GM12873 (cell line): ENCODE measurements at regions not wholly inside any gene's neighbourhood (a gene's known extent, or its start where the extent isn't known, plus 50 kb on each side); places are given as distances from the start of the nearest gene placed in this dataset.

Experiments
- TF ChIP-seq, protein P1 (sequence below): IDR thresholded peaks from 2 replicates; pipeline ENCODE4 v1.5.1; 2012; ENCODE audit warnings: low read depth, mild to moderate bottlenecking, moderate library complexity, low read length, control low read depth; ENCODE audit not compliant: insufficient read depth; ENCODE audit errors: missing control alignments

DNA sequence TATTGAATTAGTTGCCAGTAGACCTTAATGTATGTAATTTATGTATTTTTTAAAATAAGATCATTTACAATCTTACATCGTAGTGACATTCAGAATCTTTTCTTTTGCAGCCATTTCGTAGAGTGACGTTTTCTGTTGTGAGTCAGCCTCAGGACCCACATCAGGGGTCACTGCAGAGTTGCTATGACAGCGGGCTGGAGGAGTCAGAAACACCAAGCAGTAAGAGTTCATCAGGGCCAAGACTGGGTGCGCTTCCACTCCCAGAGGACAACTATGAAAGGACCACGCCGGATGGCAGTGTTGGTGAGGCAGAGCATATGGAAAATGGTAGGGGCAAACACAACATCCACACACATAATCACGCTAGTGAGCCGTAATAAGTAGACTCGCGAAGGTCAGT, 199.9 kb downstream of the PCDH7 start:
- TF ChIP-seq, protein P1, sequence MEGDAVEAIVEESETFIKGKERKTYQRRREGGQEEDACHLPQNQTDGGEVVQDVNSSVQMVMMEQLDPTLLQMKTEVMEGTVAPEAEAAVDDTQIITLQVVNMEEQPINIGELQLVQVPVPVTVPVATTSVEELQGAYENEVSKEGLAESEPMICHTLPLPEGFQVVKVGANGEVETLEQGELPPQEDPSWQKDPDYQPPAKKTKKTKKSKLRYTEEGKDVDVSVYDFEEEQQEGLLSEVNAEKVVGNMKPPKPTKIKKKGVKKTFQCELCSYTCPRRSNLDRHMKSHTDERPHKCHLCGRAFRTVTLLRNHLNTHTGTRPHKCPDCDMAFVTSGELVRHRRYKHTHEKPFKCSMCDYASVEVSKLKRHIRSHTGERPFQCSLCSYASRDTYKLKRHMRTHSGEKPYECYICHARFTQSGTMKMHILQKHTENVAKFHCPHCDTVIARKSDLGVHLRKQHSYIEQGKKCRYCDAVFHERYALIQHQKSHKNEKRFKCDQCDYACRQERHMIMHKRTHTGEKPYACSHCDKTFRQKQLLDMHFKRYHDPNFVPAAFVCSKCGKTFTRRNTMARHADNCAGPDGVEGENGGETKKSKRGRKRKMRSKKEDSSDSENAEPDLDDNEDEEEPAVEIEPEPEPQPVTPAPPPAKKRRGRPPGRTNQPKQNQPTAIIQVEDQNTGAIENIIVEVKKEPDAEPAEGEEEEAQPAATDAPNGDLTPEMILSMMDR: no peak

DNA sequence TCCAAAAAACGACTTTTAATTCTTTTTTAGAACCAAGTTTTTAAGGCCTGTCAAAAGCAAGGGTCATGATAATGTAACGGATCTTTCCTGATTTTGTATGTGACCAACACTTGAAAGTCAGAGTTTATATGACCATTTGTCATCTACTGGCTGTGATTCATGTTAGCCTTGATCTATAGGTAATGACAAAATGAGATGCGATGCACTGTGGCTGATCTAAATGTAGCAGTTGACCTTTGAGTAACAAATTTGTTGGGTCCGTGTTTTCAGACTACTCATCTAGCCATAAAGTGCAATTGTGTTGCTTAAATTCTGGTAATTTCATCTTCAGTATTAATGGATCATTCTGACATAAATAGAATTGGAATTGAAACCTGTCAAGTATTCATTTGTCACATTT, 202.5 kb downstream of the PCDH7 start:
- TF ChIP-seq, protein P1: no peak

DNA sequence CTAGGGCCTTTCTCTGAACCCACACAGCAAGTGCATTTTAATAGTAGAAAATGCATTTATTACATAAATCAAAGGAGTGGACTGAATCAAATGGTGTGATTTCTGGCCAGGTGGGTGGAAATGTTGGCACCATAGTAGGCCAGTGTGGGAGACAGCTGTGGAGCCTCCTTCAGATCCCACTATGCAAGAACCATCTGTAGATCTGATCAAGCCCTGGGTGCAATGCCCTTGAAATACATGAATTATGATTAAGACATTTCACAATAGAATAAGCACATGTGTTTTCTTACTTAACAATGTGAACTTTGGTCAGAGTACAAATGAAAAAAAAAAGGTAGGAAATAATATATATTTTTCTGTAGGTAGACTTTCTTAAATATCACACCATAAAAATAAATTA, 204.3 kb downstream of the PCDH7 start:
- TF ChIP-seq, protein P1: no peak

DNA sequence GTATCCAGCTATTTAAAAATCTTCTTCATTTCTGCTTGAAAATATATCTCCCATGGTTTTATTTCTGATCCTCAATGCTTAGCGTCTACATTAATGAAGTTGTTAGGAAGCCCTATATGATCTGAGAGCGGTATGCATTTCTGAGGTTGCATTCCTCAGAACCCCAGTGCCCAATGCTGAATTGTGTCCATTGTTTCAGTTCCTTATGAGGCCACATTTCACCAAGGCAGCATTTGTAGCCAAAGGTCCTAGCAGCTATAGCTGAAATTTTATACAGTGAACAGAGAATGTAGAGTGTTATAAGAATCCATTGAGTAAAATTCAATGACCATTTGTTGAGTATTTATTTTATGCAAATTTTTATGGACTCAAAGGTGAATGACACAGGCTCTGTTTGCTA, 209.5 kb downstream of the PCDH7 start:
- TF ChIP-seq, protein P1: no peak

DNA sequence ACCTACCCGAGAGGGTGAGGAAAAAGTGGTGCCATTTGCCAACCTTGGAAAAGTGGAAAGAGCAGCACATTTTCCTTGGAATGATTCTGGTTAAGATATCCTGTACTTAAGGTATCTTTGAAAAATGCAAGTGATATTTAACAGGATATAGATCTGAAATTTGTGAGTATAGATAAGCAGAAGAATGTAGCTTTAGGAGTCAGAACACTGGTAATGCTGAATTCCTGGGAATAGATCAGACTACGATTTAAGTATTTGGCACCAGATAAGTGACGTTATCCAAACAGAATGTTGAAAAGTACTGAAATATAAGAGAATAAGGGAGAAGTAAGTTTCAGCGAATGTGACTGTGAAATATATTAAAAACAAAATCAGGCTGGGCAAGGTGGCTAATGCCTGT, 210.1 kb downstream of the PCDH7 start:
- TF ChIP-seq, protein P1: no peak

DNA sequence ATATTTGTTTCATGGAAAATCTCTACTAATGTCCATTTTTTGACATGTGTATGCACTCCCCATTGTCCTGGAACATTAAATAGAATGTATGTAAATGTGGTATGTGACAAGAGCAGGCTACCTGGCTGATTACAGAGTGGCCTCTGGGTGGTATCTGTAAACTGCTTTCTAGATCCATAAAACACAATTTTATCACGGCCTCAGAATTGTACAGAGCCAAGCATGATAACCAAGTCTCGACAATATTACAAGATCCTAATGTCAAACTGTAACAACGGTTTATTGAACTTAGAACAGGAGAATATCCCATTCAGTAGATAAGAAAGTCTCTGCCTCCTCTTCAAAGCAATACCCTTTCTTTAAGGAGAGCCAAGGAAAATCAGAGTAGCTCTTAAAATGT, 212.4 kb downstream of the PCDH7 start:
- TF ChIP-seq, protein P1: no peak

DNA sequence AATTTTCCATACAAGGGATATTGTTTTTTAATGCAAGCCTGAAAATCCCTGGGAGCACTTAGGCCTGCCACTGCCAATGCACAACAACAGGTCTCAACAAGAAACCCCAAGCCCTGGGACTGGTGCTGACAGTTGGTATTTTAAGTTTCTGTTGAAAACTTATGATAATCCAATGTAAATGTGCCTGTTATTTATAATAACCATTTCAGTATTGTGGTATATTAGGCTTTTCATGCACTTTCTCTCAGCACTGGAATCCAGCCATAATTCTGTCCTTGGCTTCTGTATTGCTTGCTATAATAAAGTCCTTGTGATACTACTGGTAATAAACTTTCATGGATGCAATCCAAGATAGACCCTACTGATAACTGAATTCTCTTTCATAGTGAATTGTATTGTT, 218.9 kb downstream of the PCDH7 start:
- TF ChIP-seq, protein P1: no peak
